ENCODE measurements at regions not wholly inside any gene's neighbourhood (a gene's known extent, or its start where the extent isn't known, plus 50 kb on each side); places are given as distances from the start of the nearest gene placed in this dataset.

GRCh38 chr5:29261213-29261612 is 1932.3 kb upstream of the CDH6 start:
- Histone ChIP-seq H2AK5ac (ENCODE audit: insufficient read length, low read length) (no peak overlapping the region), H2BK20ac (ENCODE audit: low read depth, low read length, poor library complexity, severe bottlenecking) (no peak overlapping the region), H3K79me2 (ENCODE audit: insufficient read depth, low read length) (no peaks in the 10 kb centered on the region), H2BK12ac (ENCODE audit: insufficient read length, low read depth, low read length) (no peak overlapping the region), H4K91ac (ENCODE audit: insufficient read length, low read depth, low read length) (no peak overlapping the region), H3K18ac (ENCODE audit: insufficient read length, low read depth, low read length) (no peak overlapping the region), H3K4ac (ENCODE audit: low read depth, low read length) (no peak overlapping the region), H3K9me3 (ENCODE audit: control insufficient read depth, low read depth, low read length) (no peaks in the 10 kb centered on the region), H2AFZ (ENCODE audit: low read length) (no peak overlapping the region), H4K20me1 (ENCODE audit: control insufficient read depth, insufficient read depth, insufficient read length) (no peaks in the 10 kb centered on the region), H2BK15ac (ENCODE audit: low read depth, low read length) (no peak overlapping the region), H3K27me3 (ENCODE audit: insufficient read depth, low read length) (no peaks in the 10 kb centered on the region), H3K23ac (ENCODE audit: insufficient read length, low read depth, low read length) (no peak overlapping the region), H3T11ph (ENCODE audit: low read length) (no peak overlapping the region), H4K8ac (replicated peaks; ENCODE audit: insufficient read length, low read depth, low read length) (no peak overlapping the region), H2BK120ac (ENCODE audit: low read depth, low read length, poor library complexity, severe bottlenecking) (no peak overlapping the region), H3K79me1 (ENCODE audit: insufficient read depth, low read depth, low read length, poor library complexity, severe bottlenecking) (no peaks in the 10 kb centered on the region), H3K4me1 (ENCODE audit: insufficient read depth, low read length) (no peaks in the 10 kb centered on the region), H3K14ac (ENCODE audit: insufficient read depth, low read length) (no peak overlapping the region), H3K23me2 (ENCODE audit: insufficient read length, low read depth, low read length, poor library complexity, severe bottlenecking) (no peaks in the 10 kb centered on the region), H3K9ac (ENCODE audit: extremely low read depth, insufficient read length, low read length) (no peak overlapping the region), H3K27ac (ENCODE audit: insufficient read length, low read depth, low read length) (no peak overlapping the region), H3K4me2 (ENCODE audit: insufficient read depth, insufficient read length, low read length) (no peak overlapping the region), H3K56ac (ENCODE audit: insufficient read length, low read depth, low read length) (no peak overlapping the region), H4K5ac (ENCODE audit: insufficient read length, low read depth, low read length) (no peak overlapping the region), H2BK5ac (ENCODE audit: insufficient read length, low read length) (no peak overlapping the region)
- no peak for DNase-seq
- H3K4me3 Mint-ChIP-seq, result no peak overlapping the region
- no peak overlapping the region for H3K27ac Mint-ChIP-seq
- no peaks in the 10 kb centered on the region for H3K36me3 Mint-ChIP-seq (ENCODE audit: insufficient read depth in 1 of 3, low read depth in 3 of 3)
- H3K4me1 Mint-ChIP-seq, result 0 out of 4 replicates have a peak, but pooled peaks cover 0 to 2% of the 10 kb centered on the region in 2 experiments
- H3K27me3 Mint-ChIP-seq (ENCODE audit: low read depth), result no peaks in the 10 kb centered on the region
- no CpG with 5 or more reads among the region's 1 CpG for WGBS (ENCODE audit: extremely low coverage, insufficient read length, low lambda C conversion rate)
- no peaks in the 10 kb centered on the region for H3K9me3 Mint-ChIP-seq
- TF ChIP-seq CTCF (conservative IDR thresholded peaks at IDR 0.05), result no peak

All from H9 (cell line).